IPS-20b (cell line): ENCODE measurements at regions not wholly inside any gene's neighbourhood (a gene's known extent, or its start where the extent isn't known, plus 50 kb on each side); places are given as distances from the start of the nearest gene placed in this dataset.
"Not testable (repeated sequence)": the region's sequence is repeated elsewhere in the genome, so short reads cannot be mapped to it uniquely, and the experiment has no call there.

Experiments used
- H3K27ac ChIP-seq: one replicate; pipeline ENCODE4 v1.5.1; 2013; ENCODE audit warnings: low read length
- H3K27me3 ChIP-seq: 2 replicates; pipeline ENCODE4 v1.6.1; 2013; ENCODE audit warnings: mild to moderate bottlenecking, low read length, inconsistent platforms; ENCODE audit not compliant: insufficient read depth
- H3K36me3 ChIP-seq: 2 replicates; pipeline ENCODE4 v1.6.1; 2013; ENCODE audit warnings: low read depth, mild to moderate bottlenecking, inconsistent platforms, low read length, moderate library complexity; ENCODE audit not compliant: insufficient read depth
- H3K4me1 ChIP-seq: 2 replicates; pipeline ENCODE4 v1.6.1; 2013; ENCODE audit warnings: mild to moderate bottlenecking, control low read depth, inconsistent platforms, low read length, moderate library complexity; ENCODE audit not compliant: insufficient read depth
- H3K4me3 ChIP-seq: 2 replicates; pipeline ENCODE4 v1.5.1; 2013; ENCODE audit warnings: mild to moderate bottlenecking, low read length, inconsistent platforms
- H3K9ac ChIP-seq: 2 replicates; pipeline ENCODE4 v1.6.1; 2013; ENCODE audit warnings: low read depth, mild to moderate bottlenecking, inconsistent platforms, low read length, moderate library complexity
- H3K9me3 ChIP-seq: 2 replicates; pipeline ENCODE4 v1.6.1; 2013; ENCODE audit warnings: mild to moderate bottlenecking, low read depth, low read length, inconsistent platforms; ENCODE audit not compliant: insufficient read depth

DNA sequence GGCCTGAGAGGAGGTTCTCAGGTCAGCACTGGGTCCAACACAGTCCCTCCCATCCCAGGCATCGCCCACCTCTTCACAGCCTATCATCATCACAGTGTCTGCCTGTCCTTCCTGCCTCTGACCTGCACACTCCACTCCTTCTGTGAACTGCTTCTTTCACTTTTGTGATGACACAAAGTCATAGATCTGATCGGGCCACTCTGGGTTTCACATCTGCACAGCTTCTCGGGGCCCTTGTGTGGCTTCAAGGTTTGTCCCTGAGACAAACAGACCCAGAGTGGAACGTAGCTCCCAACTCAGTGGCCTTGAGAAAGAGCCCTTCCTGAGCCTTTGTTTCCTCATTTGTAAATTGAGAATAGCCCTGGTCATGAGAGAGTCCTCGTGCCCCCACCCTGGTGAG lies 377.1 kb downstream of the ANAPC1 start:
- not testable (repeated sequence) for H3K36me3 ChIP-seq, H3K9me3 ChIP-seq, H3K9ac ChIP-seq, H3K4me1 ChIP-seq, H3K27me3 ChIP-seq, H3K27ac ChIP-seq, H3K4me3 ChIP-seq

DNA sequence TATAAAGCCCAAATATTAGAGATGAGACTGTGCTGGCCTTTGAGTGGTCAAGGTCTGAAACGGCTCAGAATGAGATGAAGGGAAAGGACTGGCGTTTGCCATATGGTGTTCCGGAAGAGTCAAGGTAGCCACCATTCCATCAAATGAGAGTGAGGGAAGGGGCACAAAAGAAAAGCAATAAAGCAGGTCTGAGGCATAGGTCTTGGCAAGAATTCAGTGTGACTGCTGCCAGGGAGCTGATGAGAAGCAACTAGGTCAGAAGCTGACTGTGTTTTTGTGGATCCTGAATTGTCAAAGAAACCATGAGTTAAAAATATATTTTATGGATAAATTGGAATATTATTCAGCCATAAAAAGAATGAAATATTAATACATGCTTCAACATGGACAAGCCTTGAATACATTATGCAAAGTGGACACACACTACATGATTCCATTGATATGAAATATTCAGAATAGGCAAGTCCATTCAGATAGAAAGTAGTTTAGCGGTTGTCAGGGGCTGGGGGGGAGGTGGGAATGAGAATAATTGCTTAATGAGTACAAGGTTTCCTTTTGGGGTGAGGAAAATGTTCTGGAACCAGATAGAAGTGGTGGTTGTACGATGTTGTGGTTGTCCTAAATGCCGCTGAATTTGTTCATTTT lies 374.6 kb downstream of the ANAPC1 start:
- H3K9ac ChIP-seq, H3K27me3 ChIP-seq, H3K36me3 ChIP-seq, H3K9me3 ChIP-seq, H3K27ac ChIP-seq, H3K4me1 ChIP-seq, H3K4me3 ChIP-seq: not testable (repeated sequence)

DNA sequence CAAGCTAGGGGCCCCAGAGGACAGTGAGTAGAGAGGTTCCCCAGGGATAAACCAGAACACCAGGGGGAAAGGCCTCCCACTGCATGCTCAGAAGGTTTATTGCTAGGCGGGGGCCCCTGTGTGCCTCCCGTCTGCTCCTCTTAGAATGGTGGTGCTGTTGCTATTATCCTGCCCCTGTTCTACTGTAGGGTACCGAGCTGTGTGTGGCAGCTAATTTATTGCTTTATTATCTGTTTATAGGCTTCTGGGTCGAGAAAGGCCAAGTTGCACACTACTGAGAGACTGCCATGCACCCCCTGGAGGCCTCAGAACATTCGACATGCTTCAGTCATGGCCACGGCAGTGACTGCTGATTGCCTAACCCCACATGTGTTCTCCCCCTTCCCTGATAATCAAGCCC lies 373.6 kb downstream of the ANAPC1 start:
- H3K27ac ChIP-seq, H3K9me3 ChIP-seq, H3K4me3 ChIP-seq, H3K27me3 ChIP-seq, H3K4me1 ChIP-seq, H3K9ac ChIP-seq, H3K36me3 ChIP-seq: not testable (repeated sequence)

DNA sequence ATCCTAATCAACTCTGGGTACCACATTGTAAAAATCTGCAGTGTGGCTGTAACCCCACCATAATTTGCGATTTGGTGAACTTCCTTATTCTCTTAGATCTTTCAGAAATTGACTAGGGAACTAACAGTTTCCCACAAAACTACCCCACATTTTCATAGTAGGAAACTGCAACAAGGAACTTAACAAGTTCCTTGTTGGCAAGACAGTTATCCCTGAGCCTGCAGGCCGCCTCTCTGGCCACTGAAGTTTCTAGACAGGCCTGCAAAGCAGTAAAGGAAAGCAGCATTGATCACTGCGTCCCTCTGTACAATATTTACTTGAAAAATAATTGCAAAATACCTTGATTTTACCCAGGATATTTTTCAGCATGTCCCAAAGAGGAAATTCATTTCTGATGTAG lies 372.9 kb downstream of the ANAPC1 start:
- H3K9me3 ChIP-seq, H3K9ac ChIP-seq, H3K36me3 ChIP-seq, H3K27ac ChIP-seq, H3K4me3 ChIP-seq, H3K4me1 ChIP-seq, H3K27me3 ChIP-seq: not testable (repeated sequence)

DNA sequence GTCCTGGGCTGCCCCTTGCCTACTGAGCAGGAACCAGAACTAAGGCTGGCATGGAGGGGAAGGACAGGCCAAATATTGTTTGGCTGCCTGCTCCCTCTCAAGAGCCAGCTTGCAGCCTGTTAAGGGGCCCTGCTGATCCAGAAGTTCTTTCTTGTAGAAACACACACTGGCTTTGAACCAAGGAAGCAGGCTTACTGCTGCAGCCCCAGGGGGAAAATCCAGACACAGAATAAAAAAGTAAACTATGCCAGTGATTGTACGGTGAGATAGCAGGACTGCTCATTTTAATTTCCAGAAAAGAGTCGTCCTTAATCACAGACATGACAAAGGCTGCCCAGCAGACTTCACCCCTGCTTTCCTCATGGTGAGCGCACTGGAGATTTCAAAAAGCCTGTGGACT lies 371.6 kb downstream of the ANAPC1 start:
- not testable (repeated sequence) for H3K36me3 ChIP-seq, H3K27ac ChIP-seq, H3K4me3 ChIP-seq, H3K27me3 ChIP-seq, H3K9ac ChIP-seq, H3K9me3 ChIP-seq, H3K4me1 ChIP-seq

DNA sequence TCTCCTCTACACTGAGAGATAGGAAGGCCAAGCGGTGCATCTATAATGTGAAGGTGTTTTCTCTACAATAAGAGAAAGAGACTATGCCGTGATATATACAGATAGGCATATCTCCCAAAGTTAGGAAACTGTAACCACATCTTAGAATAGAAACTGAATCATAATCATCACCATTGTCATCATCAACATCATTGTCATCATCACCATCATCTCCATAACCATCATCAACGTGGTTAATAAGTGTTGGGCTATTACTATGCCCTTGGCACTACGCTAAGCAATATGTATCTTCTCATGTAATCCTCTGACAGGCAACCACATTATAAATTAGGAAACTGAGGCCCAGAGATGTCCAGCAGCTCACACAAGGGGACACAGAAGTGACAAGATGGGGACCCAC lies 369.9 kb downstream of the ANAPC1 start:
- H3K27ac ChIP-seq, H3K4me3 ChIP-seq, H3K9me3 ChIP-seq, H3K27me3 ChIP-seq, H3K9ac ChIP-seq, H3K4me1 ChIP-seq, H3K36me3 ChIP-seq: not testable (repeated sequence)

DNA sequence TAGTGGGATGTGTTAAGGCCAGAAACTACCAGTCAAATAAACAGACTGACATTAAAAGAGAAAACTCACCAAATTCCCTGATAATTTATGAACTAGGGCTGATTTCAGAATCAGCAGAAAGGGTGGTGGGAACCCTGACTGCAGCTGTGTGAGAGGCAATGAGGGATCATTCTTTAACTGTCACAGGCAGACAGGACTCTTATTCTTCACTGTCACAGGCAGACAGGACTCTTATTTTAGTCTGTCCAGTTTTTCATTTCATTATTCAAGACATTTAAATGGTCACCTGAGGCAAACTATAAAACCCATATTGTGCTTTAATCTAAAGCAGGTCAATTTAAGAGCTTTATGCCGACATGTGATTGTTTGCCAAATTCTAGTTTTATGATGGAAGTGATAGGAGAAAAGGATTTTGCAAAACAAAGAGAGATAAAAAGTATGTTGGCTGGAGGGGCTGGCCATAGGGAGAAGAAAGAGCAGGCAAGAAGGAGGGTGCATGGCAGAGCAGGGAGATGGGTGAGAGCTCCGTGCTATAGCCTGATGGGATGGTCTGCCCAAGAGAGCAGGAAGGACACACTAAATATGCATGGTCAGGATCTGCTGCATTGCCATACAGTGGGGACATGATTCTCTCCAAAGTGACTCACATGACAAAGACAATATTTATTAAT lies 366.8 kb downstream of the ANAPC1 start:
- H3K27ac ChIP-seq, H3K9me3 ChIP-seq, H3K4me3 ChIP-seq, H3K9ac ChIP-seq, H3K27me3 ChIP-seq, H3K36me3 ChIP-seq, H3K4me1 ChIP-seq: not testable (repeated sequence)

DNA sequence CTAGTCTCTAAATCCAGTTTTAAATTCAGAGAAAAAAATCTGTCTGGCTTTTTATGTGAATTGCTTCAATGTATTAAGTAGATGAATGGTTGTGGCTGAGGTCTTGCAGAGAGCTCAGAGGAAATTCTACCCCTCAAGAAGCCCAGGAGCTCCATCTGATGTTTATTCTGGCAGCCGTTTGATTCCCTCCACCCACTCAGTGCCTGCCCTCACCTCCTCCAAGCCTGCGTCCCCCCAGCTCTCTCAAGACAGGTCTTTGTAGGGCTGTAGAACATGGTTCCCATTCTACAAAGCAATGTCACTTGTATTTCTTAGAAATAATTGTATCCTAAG lies 366.3 kb downstream of the ANAPC1 start:
- H3K36me3 ChIP-seq, result not testable (repeated sequence)

DNA sequence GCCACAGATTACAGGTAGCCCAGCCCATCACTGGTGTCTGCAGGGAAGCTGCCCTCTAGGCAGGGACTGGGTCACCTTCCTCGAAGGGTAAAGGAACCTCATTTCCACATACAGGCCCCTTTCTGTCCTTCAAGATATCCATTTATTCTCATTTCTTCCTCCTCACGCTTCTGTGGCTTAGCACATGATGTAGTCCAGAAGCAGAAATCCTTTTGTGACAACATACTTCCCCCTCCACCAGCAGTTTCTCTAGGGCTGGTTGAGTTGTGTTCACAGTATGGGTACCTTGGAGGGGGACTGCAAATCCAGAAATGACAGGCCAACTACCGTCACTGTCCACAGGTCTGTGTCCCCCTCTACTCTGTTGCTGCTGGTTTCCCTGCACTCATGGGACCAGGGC lies 364.9 kb downstream of the ANAPC1 start:
- no peaks in the 10 kb centered on the region for H3K9me3 ChIP-seq
- H3K4me1 ChIP-seq, result no peaks in the 10 kb centered on the region
- no peak overlapping the region for H3K4me3 ChIP-seq
- no peaks in the 10 kb centered on the region for H3K36me3 ChIP-seq
- H3K27ac ChIP-seq, result no peak overlapping the region
- no peaks in the 10 kb centered on the region for H3K27me3 ChIP-seq
- H3K9ac ChIP-seq, result no peak overlapping the region

More for the DNA sequence above, 366.3 kb downstream of the ANAPC1 start:
- H3K27ac ChIP-seq, H3K9me3 ChIP-seq, H3K4me1 ChIP-seq, H3K4me3 ChIP-seq, H3K9ac ChIP-seq, H3K27me3 ChIP-seq: not testable (repeated sequence)

DNA sequence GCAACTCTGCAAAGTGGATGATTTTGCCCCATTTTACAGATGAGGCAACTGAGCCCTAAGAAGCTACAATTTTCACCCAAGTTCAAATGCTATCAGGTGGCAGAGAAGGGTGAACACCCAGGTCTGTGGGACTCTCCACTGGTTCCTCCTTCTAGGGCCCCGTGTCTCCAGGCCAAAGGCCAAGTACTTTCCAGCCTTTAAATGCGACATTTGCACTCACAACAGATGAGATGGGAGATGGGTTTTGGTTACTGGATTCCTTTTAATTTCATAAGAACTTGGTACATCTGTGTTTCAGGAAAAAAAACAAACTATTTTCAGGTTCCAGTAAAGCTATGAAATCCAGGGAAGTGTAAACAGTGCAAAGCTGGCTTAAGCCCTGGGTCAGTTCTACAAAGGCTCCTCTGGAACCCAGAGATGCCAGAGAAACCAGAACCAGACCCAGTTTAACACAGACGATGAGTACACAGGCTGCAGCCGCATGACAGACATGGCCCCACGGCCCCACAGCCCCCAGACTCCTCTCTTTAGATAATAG lies 361.7 kb downstream of the ANAPC1 start:
- Histone ChIP-seq H3K9ac (no peak overlapping the region), H3K27ac (no peak overlapping the region), H3K9me3 (no peaks in the 10 kb centered on the region), H3K36me3 (no peaks in the 10 kb centered on the region), H3K27me3 (no peaks in the 10 kb centered on the region), H3K4me3 (no peak overlapping the region), H3K4me1 (peaks cover 5% of the 10 kb centered on the region; the same call in 1 of the 2 replicates)

DNA sequence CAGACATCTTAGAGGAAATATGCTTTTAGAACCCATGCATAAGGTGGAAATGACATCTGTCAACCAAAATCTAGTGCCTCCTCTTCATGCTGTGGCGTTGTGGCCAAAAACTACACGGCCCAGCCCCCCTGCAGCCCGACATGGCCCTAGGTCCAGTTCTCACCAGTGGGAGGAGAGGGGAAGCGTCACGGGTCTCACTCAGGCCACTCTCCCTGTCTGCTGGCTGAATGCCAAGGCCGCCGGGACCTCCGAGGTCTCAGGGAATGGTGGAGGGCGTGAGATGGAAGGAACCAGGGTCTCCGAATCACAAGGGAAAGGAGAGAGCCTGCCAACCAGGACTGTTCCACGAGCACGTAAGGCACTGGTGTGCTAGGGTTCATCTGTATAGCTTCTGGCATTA lies 361.0 kb downstream of the ANAPC1 start:
- Histone ChIP-seq H3K36me3 (no peaks in the 10 kb centered on the region), H3K27me3 (no peaks in the 10 kb centered on the region), H3K9me3 (no peaks in the 10 kb centered on the region), H3K4me1 (peaks cover 5% of the 10 kb centered on the region; the same call in 1 of the 2 replicates), H3K9ac (no peak overlapping the region), H3K27ac (no peak overlapping the region), H3K4me3 (no peak overlapping the region)

DNA sequence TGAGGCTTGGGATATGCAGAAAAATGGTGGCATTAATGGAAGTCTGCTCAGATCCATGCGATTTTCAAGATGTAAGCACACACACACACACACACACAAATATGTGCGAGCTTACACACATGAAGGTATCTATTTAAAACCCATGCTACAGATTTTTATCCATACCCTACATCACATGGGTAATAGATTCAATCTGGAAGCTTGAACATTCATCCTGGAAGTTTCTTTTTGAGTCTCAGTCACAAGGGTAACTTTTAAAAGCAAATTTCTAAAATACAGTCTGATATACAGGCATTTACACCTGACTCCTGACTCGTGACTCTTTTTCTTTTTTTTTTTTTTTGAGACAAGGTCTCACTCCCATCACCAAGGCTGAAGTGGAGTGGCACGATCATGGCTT lies 359.0 kb downstream of the ANAPC1 start:
- H3K27me3 ChIP-seq, H3K4me3 ChIP-seq, H3K36me3 ChIP-seq, H3K9ac ChIP-seq, H3K9me3 ChIP-seq, H3K4me1 ChIP-seq, H3K27ac ChIP-seq: not testable (repeated sequence)
